SK-N-SH (cell line): ENCODE measurements at regions not wholly inside any gene's neighbourhood (a gene's known extent, or its start where the extent isn't known, plus 50 kb on each side); places are given as distances from the start of the nearest gene placed in this dataset.

ENCODE experiments used
- CTCF ChIA-PET: fragments of 300-600, 350-600 bp; formaldehyde crosslinking; extraction: SDS; loops from one replicate; lab custom pipeline; 2021; lab: Yijun Ruan, JAX
- POLR2A ChIA-PET: fragments of 350-600 bp; sonication (Branson Sonifier 250); formaldehyde crosslinking; extraction: SDS; loops from one replicate; lab custom pipeline; 2020; ENCODE audit warnings: antibody characterized with exemption, inconsistent platforms; lab: Yijun Ruan, JAX
- DNase-seq: peaks from one replicate; pipeline ENCODE4 v3.0.0; 2012
- H2AFZ ChIP-seq: fragments of 200-600 bp; sonication (generic); 2 replicates; pipeline ENCODE4 v1.8.1; 2016; ENCODE audit warnings: antibody characterized with exemption, mild to moderate bottlenecking, low read depth
- H3F3A ChIP-seq: fragments of 200-600 bp; sonication (generic); replicated peaks from 2 replicates; pipeline ENCODE3; 2016; ENCODE audit warnings: antibody characterized with exemption, mild to moderate bottlenecking; ENCODE audit not compliant: insufficient read depth
- H3K27ac ChIP-seq, 2 experiments: fragments of 200-500 bp in 1 of 2; fragments of 200-600 bp in 1 of 2; sonication (Bioruptor generic) in 1 of 2; sonication (generic), shearing (Covaris generic) in 1 of 2; 2 replicates each; pipeline versions ENCODE4 v1.5.1 to v1.6.1; 2014 to 2016; ENCODE audit warnings: low read depth in 2 of 2, inconsistent platforms in 1 of 2, low read length in 1 of 2, mild to moderate bottlenecking in 1 of 2, mixed read lengths in 1 of 2
- H3K27me3 ChIP-seq: fragments of 200-600 bp; sonication (generic), shearing (Covaris generic); 2 replicates; pipeline ENCODE4 v1.6.1; 2016; ENCODE audit warnings: mixed run types; ENCODE audit not compliant: insufficient read depth
- H3K36me3 ChIP-seq, 2 experiments: fragments of 200-500 bp in 1 of 2; fragments of 200-600 bp in 1 of 2; sonication (Bioruptor generic) in 1 of 2; sonication (generic) in 1 of 2; replicated peaks in 1 of 2; 2 replicates each; pipeline versions ENCODE3 to v1.5.1; 2014 to 2016; ENCODE audit warnings: low read length in 1 of 2, mild to moderate bottlenecking in 1 of 2; ENCODE audit not compliant: insufficient read depth in 2 of 2, control insufficient read depth in 1 of 2
- H3K4me1 ChIP-seq, 2 experiments: fragments of 200-500 bp in 1 of 2; fragments of 200-600 bp in 1 of 2; sonication (Bioruptor generic) in 1 of 2; sonication (generic), shearing (Covaris generic) in 1 of 2; 2 replicates each; pipeline versions ENCODE4 v1.5.1 to v1.6.1; 2014 to 2016; ENCODE audit warnings: low read depth in 1 of 2, low read length in 1 of 2, mixed run types in 1 of 2; ENCODE audit not compliant: insufficient read depth in 2 of 2, control insufficient read depth in 1 of 2
- H3K4me2 ChIP-seq: fragments of 200-600 bp; sonication (generic), shearing (Covaris generic); 2 replicates; pipeline ENCODE4 v1.6.1; 2017; ENCODE audit warnings: mixed run types
- H3K4me3 ChIP-seq, 2 experiments: fragments of 200-500 bp in 1 of 2; fragments of 200-600 bp in 1 of 2; sonication (Bioruptor generic) in 1 of 2; sonication (generic), shearing (Covaris generic) in 1 of 2; 2 replicates each; pipeline versions ENCODE4 v1.5.1 to v1.8.1; 2014 to 2016; ENCODE audit warnings: low read depth in 2 of 2, inconsistent platforms in 1 of 2, low read length in 1 of 2, mild to moderate bottlenecking in 1 of 2, mixed read lengths in 1 of 2, moderate library complexity in 1 of 2
- H3K79me2 ChIP-seq: fragments of 200-600 bp; sonication (generic); 2 replicates; pipeline ENCODE4 v1.8.1; 2017; ENCODE audit warnings: mild to moderate bottlenecking; ENCODE audit not compliant: insufficient read depth
- H3K9ac ChIP-seq: fragments of 200-600 bp; sonication (generic); 2 replicates; pipeline ENCODE4 v1.6.1; 2017; ENCODE audit warnings: mixed run types
- H3K9me2 ChIP-seq: fragments of 200-600 bp; sonication (generic); 2 replicates; pipeline ENCODE4 v1.6.1; 2017; ENCODE audit warnings: mixed run types
- H3K9me3 ChIP-seq: fragments of 200-600 bp; sonication (generic); 2 replicates; pipeline ENCODE4 v1.6.1; 2017; ENCODE audit warnings: mixed run types, mild to moderate bottlenecking, moderate library complexity
- H4K20me1 ChIP-seq: fragments of 200-600 bp; sonication (generic); 2 replicates; pipeline ENCODE4 v1.6.1; 2017; ENCODE audit warnings: mild to moderate bottlenecking, mixed run types; ENCODE audit not compliant: insufficient read depth
- CHD2 ChIP-seq: fragments of 150-350 bp; IDR thresholded peaks from 2 replicates; pipeline ENCODE4 v1.6.1; 2018; ENCODE audit warnings: low read length; ENCODE audit not compliant: partially characterized antibody
- FOXM1 ChIP-seq: IDR thresholded peaks from 2 replicates; pipeline ENCODE4 v1.4.0; 2012; ENCODE audit warnings: low read depth, mild to moderate bottlenecking
- GABPA ChIP-seq: IDR thresholded peaks from 2 replicates; pipeline ENCODE4 v1.4.0; 2012; ENCODE audit warnings: low read depth, mild to moderate bottlenecking
- GATA2 ChIP-seq: sonication (generic); formaldehyde crosslinking; IDR thresholded peaks from 2 replicates; pipeline ENCODE4 v1.5.0; 2020; ENCODE audit warnings: mild to moderate bottlenecking, missing genetic modification reagents
- JUND ChIP-seq: IDR thresholded peaks from 2 replicates; pipeline ENCODE4 v1.4.0; 2012
- MEF2A ChIP-seq: IDR thresholded peaks from 2 replicates; pipeline ENCODE4 v1.4.0; 2012; ENCODE audit warnings: low read depth, borderline replicate concordance
- MXI1 ChIP-seq: IDR thresholded peaks from 2 replicates; pipeline ENCODE4 v1.6.1; 2012; ENCODE audit warnings: mild to moderate bottlenecking, low read depth, low read length, improper control_type of control experiment
- NFIC ChIP-seq: IDR thresholded peaks from 2 replicates; pipeline ENCODE4 v1.4.0; 2012; ENCODE audit warnings: borderline replicate concordance
- POLR2AphosphoS5 ChIP-seq: IDR thresholded peaks from 2 replicates; pipeline ENCODE4 v1.6.1; 2012; ENCODE audit warnings: low read depth, low read length
- RAD21 ChIP-seq: IDR thresholded peaks from 2 replicates; pipeline ENCODE4 v1.6.1; 2012; ENCODE audit warnings: mild to moderate bottlenecking, low read length
- RCOR1 ChIP-seq: fragments of 150-350 bp; IDR thresholded peaks from 2 replicates; pipeline ENCODE4 v1.6.1; 2017; ENCODE audit warnings: antibody characterized with exemption, low read length
- RFX5 ChIP-seq: IDR thresholded peaks from 2 replicates; pipeline ENCODE4 v1.6.1; 2012; ENCODE audit warnings: mild to moderate bottlenecking, improper control_type of control experiment, low read length
- TAF1 ChIP-seq: IDR thresholded peaks from 2 replicates; pipeline ENCODE4 v1.6.1; 2012; ENCODE audit warnings: low read depth, mild to moderate bottlenecking, low read length, moderate library complexity, borderline replicate concordance
- TCF12 ChIP-seq: IDR thresholded peaks from 2 replicates; pipeline ENCODE4 v1.4.0; 2012
- WGBS: methylation state at CpG from one replicate; pipeline ENCODE4 v1.1.6; 2017; ENCODE audit warnings: low lambda C conversion rate; 5-methylcytosine and 5-hydroxymethylcytosine counted together
- TF ChIP-seq, protein P1 (sequence below): IDR thresholded peaks from 2 replicates; pipeline ENCODE4 v1.4.0; 2012; ENCODE audit warnings: low read depth
- TF ChIP-seq, protein P2 (sequence below): fragments of 200-600 bp; sonication (generic); IDR thresholded peaks from 2 replicates; pipeline ENCODE4 v1.6.1; 2017; ENCODE audit warnings: antibody characterized with exemption, mild to moderate bottlenecking, moderate library complexity
- TF ChIP-seq, protein P3 (sequence below): IDR thresholded peaks from 2 replicates; pipeline ENCODE4 v1.4.0; 2012; ENCODE audit warnings: low read depth, borderline replicate concordance
- TF ChIP-seq, protein P4 (sequence below): IDR thresholded peaks from 2 replicates; pipeline ENCODE4 v1.4.0; 2012; ENCODE audit warnings: low read depth, borderline replicate concordance
- TF ChIP-seq, protein P5 (sequence below): IDR thresholded peaks from 2 replicates; pipeline ENCODE4; 2012

DNA sequence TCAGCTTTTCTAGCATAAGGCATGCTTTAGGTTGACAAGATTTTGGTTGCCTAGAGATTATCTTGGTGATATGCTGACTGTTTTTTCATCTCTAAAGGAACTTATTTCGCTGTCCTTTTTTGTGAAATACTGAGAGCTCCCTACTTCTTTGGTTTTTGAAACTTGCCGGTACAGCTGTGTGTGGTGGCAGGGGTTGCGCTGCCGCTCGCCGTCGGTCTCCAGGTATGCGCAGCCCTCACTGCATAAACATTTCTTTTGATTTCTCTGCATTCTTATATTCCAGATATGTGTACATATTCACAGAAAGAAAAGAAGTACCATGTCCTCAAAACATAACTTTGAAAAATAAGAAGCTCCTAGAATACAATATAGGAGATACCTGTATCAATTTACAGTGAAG is 106.4 kb upstream of the SYNDIG1 start:
- WGBS: 79% methylated on average over 8 of the region's 8 CpGs

DNA sequence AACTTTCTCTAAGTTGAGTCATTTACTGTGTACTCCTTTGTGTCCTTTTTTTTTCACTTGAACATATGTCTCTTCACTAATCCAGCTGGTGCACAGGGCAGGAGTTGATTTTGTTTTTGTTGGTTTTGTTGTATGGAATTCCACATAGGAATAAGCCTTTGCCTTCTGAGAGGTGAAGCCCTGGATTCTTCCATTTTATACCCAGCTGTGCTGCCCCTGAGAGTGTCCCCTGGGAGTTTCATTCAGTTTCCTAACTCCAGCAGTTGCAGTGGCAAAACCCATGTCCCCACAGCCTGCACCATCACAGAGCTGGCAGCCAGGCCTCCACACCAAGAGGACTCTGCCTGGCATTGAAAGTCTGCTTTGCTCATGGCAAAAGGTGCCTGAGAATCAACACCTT is 107.3 kb upstream of the SYNDIG1 start:
- Histone ChIP-seq H3K4me2 (no peak overlapping the region), H3K9ac (no peak overlapping the region), H3K36me3 (no peaks in the 10 kb centered on the region), H3K79me2 (no peaks in the 10 kb centered on the region), H3K9me3 (no peaks in the 10 kb centered on the region), H3F3A (no peaks in the 10 kb centered on the region), H3K4me1 (no peaks in the 10 kb centered on the region), H3K27me3 (no peaks in the 10 kb centered on the region), H3K9me2 (no peaks in the 10 kb centered on the region)
- ChIA-PET POLR2A (no interaction called here), CTCF (no interaction called here)
- TF ChIP-seq, protein P1, sequence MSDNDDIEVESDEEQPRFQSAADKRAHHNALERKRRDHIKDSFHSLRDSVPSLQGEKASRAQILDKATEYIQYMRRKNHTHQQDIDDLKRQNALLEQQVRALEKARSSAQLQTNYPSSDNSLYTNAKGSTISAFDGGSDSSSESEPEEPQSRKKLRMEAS: no peak
- TF ChIP-seq FOXM1 (no peak), MXI1 (no peak), TCF12 (no peak), GABPA (no peak), RCOR1 (no peak), NFIC (no peak), POLR2AphosphoS5 (no peak), JUND (no peak), MEF2A (no peak), RFX5 (no peak), GATA2 (CRISPR knock-in tag) (no peak)
- TF ChIP-seq, protein P2, sequence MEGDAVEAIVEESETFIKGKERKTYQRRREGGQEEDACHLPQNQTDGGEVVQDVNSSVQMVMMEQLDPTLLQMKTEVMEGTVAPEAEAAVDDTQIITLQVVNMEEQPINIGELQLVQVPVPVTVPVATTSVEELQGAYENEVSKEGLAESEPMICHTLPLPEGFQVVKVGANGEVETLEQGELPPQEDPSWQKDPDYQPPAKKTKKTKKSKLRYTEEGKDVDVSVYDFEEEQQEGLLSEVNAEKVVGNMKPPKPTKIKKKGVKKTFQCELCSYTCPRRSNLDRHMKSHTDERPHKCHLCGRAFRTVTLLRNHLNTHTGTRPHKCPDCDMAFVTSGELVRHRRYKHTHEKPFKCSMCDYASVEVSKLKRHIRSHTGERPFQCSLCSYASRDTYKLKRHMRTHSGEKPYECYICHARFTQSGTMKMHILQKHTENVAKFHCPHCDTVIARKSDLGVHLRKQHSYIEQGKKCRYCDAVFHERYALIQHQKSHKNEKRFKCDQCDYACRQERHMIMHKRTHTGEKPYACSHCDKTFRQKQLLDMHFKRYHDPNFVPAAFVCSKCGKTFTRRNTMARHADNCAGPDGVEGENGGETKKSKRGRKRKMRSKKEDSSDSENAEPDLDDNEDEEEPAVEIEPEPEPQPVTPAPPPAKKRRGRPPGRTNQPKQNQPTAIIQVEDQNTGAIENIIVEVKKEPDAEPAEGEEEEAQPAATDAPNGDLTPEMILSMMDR: no peak
- TF ChIP-seq, protein P3, sequence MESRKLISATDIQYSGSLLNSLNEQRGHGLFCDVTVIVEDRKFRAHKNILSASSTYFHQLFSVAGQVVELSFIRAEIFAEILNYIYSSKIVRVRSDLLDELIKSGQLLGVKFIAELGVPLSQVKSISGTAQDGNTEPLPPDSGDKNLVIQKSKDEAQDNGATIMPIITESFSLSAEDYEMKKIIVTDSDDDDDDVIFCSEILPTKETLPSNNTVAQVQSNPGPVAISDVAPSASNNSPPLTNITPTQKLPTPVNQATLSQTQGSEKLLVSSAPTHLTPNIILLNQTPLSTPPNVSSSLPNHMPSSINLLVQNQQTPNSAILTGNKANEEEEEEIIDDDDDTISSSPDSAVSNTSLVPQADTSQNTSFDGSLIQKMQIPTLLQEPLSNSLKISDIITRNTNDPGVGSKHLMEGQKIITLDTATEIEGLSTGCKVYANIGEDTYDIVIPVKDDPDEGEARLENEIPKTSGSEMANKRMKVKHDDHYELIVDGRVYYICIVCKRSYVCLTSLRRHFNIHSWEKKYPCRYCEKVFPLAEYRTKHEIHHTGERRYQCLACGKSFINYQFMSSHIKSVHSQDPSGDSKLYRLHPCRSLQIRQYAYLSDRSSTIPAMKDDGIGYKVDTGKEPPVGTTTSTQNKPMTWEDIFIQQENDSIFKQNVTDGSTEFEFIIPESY: no peak
- TF ChIP-seq, protein P4, sequence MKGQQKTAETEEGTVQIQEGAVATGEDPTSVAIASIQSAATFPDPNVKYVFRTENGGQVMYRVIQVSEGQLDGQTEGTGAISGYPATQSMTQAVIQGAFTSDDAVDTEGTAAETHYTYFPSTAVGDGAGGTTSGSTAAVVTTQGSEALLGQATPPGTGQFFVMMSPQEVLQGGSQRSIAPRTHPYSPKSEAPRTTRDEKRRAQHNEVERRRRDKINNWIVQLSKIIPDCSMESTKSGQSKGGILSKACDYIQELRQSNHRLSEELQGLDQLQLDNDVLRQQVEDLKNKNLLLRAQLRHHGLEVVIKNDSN: no peak
- TF ChIP-seq, protein P5, sequence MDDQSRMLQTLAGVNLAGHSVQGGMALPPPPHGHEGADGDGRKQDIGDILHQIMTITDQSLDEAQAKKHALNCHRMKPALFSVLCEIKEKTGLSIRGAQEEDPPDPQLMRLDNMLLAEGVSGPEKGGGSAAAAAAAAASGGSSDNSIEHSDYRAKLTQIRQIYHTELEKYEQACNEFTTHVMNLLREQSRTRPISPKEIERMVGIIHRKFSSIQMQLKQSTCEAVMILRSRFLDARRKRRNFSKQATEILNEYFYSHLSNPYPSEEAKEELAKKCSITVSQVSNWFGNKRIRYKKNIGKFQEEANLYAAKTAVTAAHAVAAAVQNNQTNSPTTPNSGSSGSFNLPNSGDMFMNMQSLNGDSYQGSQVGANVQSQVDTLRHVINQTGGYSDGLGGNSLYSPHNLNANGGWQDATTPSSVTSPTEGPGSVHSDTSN: no peak
- TF ChIP-seq, all 33 proteins: peak for 0
- no peak overlapping the region for H3K4me3 ChIP-seq
- no peak overlapping the region for H3K27ac ChIP-seq
- no peak for DNase-seq
- no peaks in the 10 kb centered on the region for H4K20me1 ChIP-seq
- H2AFZ ChIP-seq: no peak overlapping the region

More for the DNA sequence above, 106.4 kb upstream of the SYNDIG1 start:
- H3K27me3 ChIP-seq: no peaks in the 10 kb centered on the region
- CTCF ChIA-PET: interaction anchor here (0.7 kb wide), 1 partner anchor 12 kb away, joined by 3 read pairs; no protein-coding TSS in a partner anchor
- POLR2A ChIA-PET: no interaction called here
- no peaks in the 10 kb centered on the region for H3K4me1 ChIP-seq
- H3K4me2 ChIP-seq: no peak overlapping the region
- H3K4me3 ChIP-seq: no peak overlapping the region
- no peaks in the 10 kb centered on the region for H3K9me3 ChIP-seq
- DNase-seq: no peak
- H2AFZ ChIP-seq: no peak overlapping the region
- no peaks in the 10 kb centered on the region for H3K9me2 ChIP-seq
- no peak overlapping the region for H3K9ac ChIP-seq
- no peaks in the 10 kb centered on the region for H4K20me1 ChIP-seq
- no peak for TF ChIP-seq MXI1
- TF ChIP-seq JUND: no peak
- TF ChIP-seq TAF1: no peak
- TF ChIP-seq GATA2 (CRISPR knock-in tag): no peak
- no peak for TF ChIP-seq CHD2
- TF ChIP-seq, protein P1: no peak
- no peak for TF ChIP-seq RAD21
- TF ChIP-seq, protein P3: no peak
- H3K79me2 ChIP-seq: no peaks in the 10 kb centered on the region
- H3K36me3 ChIP-seq: no peaks in the 10 kb centered on the region
- H3F3A ChIP-seq: no peaks in the 10 kb centered on the region
- H3K27ac ChIP-seq: no peak overlapping the region
